ENCODE measurements at regions not wholly inside any gene's neighbourhood (a gene's known extent, or its start where the extent isn't known, plus 50 kb on each side); places are given as distances from the start of the nearest gene placed in this dataset.

GRCh38 chr3:76789237-76789636, 250.7 kb upstream of the ROBO2 start:
- no peak for DNase-seq (ENCODE audit: low read depth in 3 of 3)

DNA sequence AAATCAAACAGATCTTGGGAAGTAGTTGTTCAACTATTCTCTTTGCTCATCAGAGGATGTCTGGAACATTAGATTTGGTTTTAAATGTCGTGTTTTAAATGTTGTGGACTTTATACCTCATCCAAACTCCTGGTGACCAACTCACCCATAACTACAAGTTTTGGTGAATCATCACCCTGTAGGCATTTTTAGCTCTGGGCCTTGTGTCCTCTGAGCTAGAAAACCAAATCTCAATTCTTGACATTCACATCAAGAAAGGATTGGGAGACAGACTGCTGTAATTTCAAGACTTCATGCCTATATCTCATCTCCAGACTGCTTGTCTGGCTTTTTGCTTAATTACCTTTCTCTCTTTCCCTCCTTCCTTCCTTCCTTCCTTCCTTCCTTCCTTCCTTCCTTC, 228.5 kb upstream of the ROBO2 start:
- DNase-seq (ENCODE audit: low read depth in 3 of 3) = no peak

GRCh38 chr3:76812649-76813242, 227.2 kb upstream of the ROBO2 start:
- DNase-seq (ENCODE audit: low read depth in 3 of 3) = no peak

- DNase-seq (ENCODE audit: low read depth in 3 of 3) = no peak
Observed at GRCh38 chr3:76815561-76815960, 224.3 kb upstream of the ROBO2 start.

DNA sequence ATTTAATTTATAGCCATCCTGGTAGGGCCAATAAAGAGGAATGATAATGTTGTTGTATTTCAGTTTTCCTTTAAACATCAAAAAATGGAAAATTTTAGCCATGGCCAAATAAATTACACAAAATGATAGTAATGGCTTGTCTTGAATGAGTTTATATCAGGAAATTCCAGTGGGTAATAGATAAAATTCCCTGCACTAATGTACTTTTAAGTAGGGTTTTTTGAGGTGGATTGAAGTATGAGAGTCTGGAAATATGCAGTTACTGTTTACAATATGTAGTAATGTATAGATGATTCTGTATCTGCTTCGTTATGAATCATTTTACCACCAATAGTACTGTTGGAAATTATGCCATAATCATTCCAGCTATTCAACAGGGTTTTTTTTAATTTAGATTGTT, 219.4 kb upstream of the ROBO2 start:
- no peak for DNase-seq (ENCODE audit: low read depth in 3 of 3)

DNA sequence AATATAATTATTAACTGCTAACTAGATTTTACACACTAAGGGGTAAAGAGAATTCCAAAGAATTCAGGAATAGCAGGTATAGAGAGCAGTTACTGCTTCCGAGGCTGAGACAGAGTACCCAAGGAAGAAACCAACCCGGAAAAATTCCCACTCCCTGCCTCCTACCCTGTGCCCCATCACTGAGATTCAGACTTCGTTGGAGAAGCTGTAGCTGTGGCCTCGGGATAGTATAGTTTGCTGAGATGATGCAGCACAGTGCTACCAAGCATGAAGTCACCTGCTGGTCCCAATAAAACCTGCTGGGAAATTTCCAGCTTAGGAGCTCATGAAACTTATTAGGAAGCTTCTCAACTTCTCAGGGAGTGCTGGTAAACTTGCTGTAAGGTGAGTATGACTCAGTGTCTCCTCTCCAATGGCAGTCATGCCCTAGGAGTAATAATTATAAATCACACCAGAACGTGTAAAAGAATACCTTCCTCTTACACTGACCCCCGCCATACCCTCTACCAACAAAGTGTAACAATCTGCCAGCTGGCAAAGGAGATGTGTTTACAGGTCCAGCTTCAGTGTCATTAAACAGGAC, 215.2 kb upstream of the ROBO2 start:
- DNase-seq (ENCODE audit: low read depth in 3 of 3) = no peak

DNA sequence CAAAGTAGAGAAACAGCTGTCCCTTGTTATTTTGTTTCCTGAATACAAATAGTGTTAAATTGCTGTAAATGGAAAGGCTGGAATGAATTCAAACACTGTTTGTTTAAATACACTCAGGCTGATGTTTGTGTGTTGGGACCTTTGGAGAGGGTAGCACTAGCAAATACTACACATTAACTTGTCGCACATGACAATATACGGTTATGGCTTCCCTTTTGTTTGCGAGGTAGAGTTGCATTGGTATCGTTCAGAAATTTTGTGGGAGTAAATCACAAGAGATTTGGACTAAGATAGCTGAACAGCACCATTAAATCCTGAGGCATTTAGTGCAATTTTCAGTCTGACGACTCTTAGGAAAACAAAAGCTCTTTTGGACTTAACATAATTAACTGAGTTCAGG, 213.0 kb upstream of the ROBO2 start:
- DNase-seq (ENCODE audit: low read depth in 3 of 3) = no peak

- no peak for DNase-seq (ENCODE audit: low read depth in 3 of 3)
Observed at GRCh38 chr3:76827701-76828226, 212.1 kb upstream of the ROBO2 start.

- DNase-seq (ENCODE audit: low read depth in 3 of 3) = no peak
Observed at GRCh38 chr3:76834657-76835056, 205.2 kb upstream of the ROBO2 start.

DNA sequence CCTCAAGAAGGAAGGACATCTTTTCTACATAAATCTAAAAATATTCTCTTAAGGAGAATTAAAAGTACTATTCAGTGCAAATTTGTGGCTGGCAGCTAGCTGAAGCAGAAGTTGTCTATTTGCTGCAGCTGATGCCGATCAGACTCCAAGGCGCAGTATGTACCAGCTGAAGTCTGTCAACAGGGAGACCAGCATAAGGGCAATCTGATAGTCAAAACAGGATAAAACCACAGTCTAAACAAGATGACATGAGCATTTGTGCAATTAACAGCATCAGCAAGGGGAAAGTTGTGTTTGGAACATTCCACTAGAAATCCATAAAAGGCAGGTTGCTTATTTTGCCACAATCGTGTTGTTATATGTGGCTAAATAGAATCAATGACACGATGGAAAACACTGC, 198.2 kb upstream of the ROBO2 start:
- no peak for DNase-seq (ENCODE audit: low read depth in 3 of 3)

- no peak for DNase-seq (ENCODE audit: low read depth in 3 of 3)
Observed at GRCh38 chr3:76842216-76842615, 197.7 kb upstream of the ROBO2 start.

DNA sequence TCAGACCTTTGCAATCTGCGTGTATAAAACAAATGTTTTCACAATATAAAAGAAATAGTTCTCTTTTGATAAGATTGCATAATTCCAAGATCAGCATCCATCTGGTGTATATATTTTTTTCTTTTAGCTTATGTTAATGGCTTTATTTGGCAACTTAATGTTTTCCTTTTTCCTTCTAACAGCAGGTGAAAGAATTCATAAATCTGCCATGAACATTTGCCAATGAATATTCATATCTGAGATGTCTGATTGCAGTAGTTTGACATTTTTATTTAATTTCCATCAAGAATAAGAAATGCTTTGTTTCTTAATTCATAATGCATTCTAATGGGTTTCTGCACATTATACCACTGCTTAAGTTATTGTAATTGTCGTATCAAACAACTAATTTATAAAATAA, 184.4 kb upstream of the ROBO2 start:
- DNase-seq (ENCODE audit: low read depth in 3 of 3) = no peak

DNA sequence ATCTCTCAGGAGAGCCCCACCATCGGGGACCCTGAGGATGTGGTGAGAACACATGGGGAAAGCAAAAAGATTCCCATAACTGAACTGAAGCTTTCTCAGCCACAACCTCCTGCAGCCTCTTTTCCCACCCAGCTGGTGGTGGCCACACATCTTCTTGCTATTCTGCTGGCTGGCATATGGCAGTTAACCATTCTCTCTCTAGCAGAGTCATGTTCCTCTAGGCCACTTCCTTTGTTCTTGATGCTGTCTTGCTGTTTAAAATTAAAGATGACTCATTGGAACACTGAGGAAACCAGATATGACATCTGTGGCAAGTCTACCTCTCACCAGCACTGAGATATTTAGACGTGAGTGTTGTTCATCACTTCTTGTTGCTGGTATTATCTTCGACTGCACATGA, 180.3 kb upstream of the ROBO2 start:
- no peak for DNase-seq (ENCODE audit: low read depth in 3 of 3)

- DNase-seq (ENCODE audit: low read depth in 3 of 3) = no peak
Observed at GRCh38 chr3:76864355-76864754, 175.5 kb upstream of the ROBO2 start.

GRCh38 chr3:76866729-76867408, 173.0 kb upstream of the ROBO2 start:
- no peak for DNase-seq (ENCODE audit: low read depth in 3 of 3)

DNA sequence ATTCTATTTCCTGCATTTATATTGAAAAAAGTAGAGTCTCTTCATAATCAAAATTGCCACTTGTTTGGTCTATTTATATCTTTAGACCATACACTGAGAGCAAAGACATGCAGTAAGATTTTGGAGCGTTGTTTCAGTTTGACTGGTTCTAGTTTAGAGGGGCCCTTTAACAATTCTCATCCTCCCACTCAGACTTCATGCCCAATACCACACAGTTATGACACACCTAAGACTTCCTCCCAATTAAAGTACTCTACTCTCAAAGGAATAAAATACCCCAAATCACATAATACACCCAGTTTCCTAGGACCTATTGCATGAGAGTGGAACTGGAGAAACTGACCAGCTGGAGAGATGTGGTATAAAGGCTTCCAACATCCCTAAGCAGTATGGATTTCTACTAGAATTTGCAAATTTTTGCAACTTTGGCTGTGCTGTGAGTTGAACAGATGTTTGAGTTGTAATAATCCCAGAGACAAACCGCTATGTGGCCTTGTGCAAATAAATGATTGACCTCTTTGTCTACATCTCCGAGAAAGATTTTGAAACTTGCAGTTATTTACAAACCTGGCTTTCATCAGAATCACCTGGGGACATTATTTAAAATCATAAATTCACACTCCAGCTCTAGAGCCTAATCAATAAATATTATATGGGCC, 170.0 kb upstream of the ROBO2 start:
- DNase-seq (ENCODE audit: low read depth in 3 of 3) = no peak

- no peak for DNase-seq (ENCODE audit: low read depth in 3 of 3)
Observed at GRCh38 chr3:76871655-76872054, 168.2 kb upstream of the ROBO2 start.

GRCh38 chr3:76872999-76873398, 166.9 kb upstream of the ROBO2 start:
- no peak for DNase-seq (ENCODE audit: low read depth in 3 of 3)

DNA sequence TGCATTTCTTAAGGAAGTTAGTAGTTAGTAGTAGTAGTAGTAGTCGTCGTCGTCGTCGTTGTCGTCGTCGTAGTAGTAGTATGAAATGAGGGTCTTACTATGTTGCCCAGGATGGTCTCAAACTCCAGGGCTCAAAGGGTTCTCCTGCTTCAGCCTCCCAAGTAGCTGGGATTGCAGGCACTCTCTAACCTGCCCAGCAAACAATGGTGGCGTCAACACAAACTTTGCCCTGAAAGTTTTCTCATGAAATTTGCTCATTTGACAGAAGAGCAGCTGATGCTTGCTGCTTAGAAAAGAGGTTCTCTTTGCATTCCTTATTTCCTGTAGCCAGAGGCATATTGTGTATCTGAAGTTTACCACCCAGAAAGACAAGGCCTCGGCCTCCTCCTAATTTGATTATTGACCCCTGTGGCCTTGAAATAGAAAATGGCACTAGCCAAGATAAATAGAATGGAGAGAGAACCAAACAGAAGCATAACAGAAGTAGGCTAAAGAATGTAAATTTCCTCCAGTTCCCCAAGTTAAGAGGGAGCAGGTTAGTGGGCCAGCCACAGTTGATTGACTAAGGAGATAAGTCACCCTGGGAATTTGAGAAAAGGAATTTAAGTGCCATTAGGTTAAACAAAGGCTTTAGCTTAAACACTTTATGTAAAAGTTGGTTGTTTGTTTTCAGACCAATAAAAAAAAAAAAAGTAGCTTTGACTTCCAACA, 166.2 kb upstream of the ROBO2 start:
- no peak for DNase-seq (ENCODE audit: low read depth in 3 of 3)

DNA sequence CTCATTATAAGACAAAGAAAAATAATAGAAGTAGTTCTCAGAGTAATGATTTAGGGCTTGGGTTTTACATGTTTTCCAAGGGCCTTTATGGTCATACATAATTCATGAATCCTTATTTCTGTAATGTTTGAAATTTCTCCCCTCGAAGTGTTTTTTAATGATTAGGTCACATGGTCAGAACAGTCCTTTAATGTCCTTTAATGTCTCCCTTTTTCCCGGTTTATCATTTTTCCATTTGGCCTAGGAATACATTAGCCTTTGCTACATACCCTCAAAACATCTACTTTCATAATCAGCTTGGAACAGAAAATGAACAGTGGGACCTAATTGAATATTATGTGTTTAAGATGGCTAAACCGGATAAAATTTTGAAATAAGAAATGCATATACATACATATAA, 159.9 kb upstream of the ROBO2 start:
- no peak for DNase-seq (ENCODE audit: low read depth in 3 of 3)

DNA sequence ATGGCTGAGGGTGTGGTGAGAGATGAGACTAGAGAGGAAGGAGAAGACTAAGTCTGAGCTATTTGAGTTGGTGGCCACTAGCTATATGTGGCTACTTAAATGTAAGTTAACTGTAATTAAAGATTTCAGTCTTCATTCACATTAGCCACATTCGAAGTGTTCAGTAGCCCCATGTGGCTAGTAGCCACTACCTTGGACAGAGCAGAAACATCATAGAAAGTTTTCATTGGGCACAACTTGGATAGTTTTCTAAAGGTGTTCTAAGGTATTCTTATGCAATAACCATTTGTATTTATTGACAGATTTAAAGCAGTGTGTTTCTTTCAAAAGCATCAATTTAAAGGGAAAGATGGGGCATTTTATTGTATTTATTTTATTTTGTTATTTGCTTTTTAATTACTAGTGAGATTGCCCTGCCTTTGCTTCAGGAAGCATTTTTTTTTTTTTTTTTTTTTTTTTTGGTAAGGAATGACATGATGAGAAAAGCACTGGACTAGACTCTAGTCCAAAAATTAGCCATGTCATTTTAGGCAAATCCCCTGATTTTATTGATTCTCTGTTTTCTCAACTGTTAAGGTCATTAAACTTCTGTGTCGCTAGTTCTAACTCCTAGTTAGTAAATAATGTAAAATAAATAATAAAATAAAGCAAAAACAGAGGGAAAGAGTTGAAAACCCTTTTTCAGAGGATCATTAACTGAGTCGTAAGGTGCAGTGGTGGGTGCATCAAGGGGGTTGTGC, 153.0 kb upstream of the ROBO2 start:
- no peak for DNase-seq (ENCODE audit: low read depth in 3 of 3)
